Activated naive CD8-positive, alpha-beta T cell treated with anti-CD3 and anti-CD28 coated beads, Interleukin-2, amount 50 U/mL, for 24 hours (primary cell): ENCODE measurements at regions not wholly inside any gene's neighbourhood (a gene's known extent, or its start where the extent isn't known, plus 50 kb on each side); places are given as distances from the start of the nearest gene placed in this dataset.

Experiments used
- ATAC-seq: fragments of 150-1000 bp; cut with Tn5 transposase; one replicate; pipeline ENCODE4 v1.10.0; 2021
- DNase-seq: peaks from one replicate; pipeline ENCODE4 v3.0.0; 2021
- H3K27ac Mint-ChIP-seq: one replicate; pipeline ENCODE4 v1.8.0; 2021; ENCODE audit warnings: mild to moderate bottlenecking, mixed read lengths
- H3K27me3 Mint-ChIP-seq: one replicate; pipeline ENCODE4 v1.8.0; 2021; ENCODE audit warnings: mixed read lengths
- H3K36me3 Mint-ChIP-seq: one replicate; pipeline ENCODE4 v1.8.0; 2021; ENCODE audit warnings: low read depth, mixed read lengths
- H3K4me1 Mint-ChIP-seq: one replicate; pipeline ENCODE4 v1.8.0; 2021; ENCODE audit warnings: mixed read lengths
- H3K4me3 Mint-ChIP-seq: one replicate; pipeline ENCODE4 v1.8.0; 2021; ENCODE audit warnings: mild to moderate bottlenecking, moderate library complexity, mixed read lengths
- H3K9me3 Mint-ChIP-seq: one replicate; pipeline ENCODE4 v1.8.0; 2021; ENCODE audit warnings: mixed read lengths

GRCh38 chr4:22986262-22986661 is 293.5 kb downstream of the GBA3 start:
- H3K36me3 Mint-ChIP-seq, result no peaks in the 10 kb centered on the region
- ATAC-seq (no peak), DNase-seq (no peak)
- H3K9me3 Mint-ChIP-seq, result peaks cover 14% of the 10 kb centered on the region
- no peaks in the 10 kb centered on the region for H3K27me3 Mint-ChIP-seq
- H3K4me3 Mint-ChIP-seq, result no peak overlapping the region
- H3K4me1 Mint-ChIP-seq, result no peaks in the 10 kb centered on the region
- H3K27ac Mint-ChIP-seq, result no peak overlapping the region

- Mint-ChIP-seq H3K27ac (no peak overlapping the region), H3K27me3 (no peaks in the 10 kb centered on the region), H3K36me3 (no peaks in the 10 kb centered on the region), H3K4me3 (no peak overlapping the region), H3K9me3 (peaks cover 14% of the 10 kb centered on the region), H3K4me1 (no peaks in the 10 kb centered on the region)
- ATAC-seq (no peak), DNase-seq (no peak)
Measured at GRCh38 chr4:22984390-22984789, 291.7 kb downstream of the GBA3 start.

- Mint-ChIP-seq H3K4me3 (no peak overlapping the region), H3K4me1 (no peaks in the 10 kb centered on the region), H3K9me3 (peaks cover 11% of the 10 kb centered on the region), H3K36me3 (no peaks in the 10 kb centered on the region), H3K27me3 (no peaks in the 10 kb centered on the region), H3K27ac (no peak overlapping the region)
- DNase-seq (no peak), ATAC-seq (no peak)
Measured at GRCh38 chr4:22978656-22979055, 285.9 kb downstream of the GBA3 start.

GRCh38 chr4:22970665-22971064 is 277.9 kb downstream of the GBA3 start:
- H3K9me3 Mint-ChIP-seq, result peaks cover 5% of the 10 kb centered on the region
- H3K27me3 Mint-ChIP-seq, result no peaks in the 10 kb centered on the region
- ATAC-seq (no peak), DNase-seq (no peak)
- H3K36me3 Mint-ChIP-seq, result no peaks in the 10 kb centered on the region
- H3K4me3 Mint-ChIP-seq, result no peak overlapping the region
- no peak overlapping the region for H3K27ac Mint-ChIP-seq
- no peaks in the 10 kb centered on the region for H3K4me1 Mint-ChIP-seq

- Mint-ChIP-seq H3K36me3 (no peaks in the 10 kb centered on the region), H3K27ac (no peak overlapping the region), H3K9me3 (peaks cover 3% of the 10 kb centered on the region), H3K4me1 (no peaks in the 10 kb centered on the region), H3K27me3 (no peaks in the 10 kb centered on the region), H3K4me3 (no peak overlapping the region)
- no peak for ATAC-seq
- no peak for DNase-seq
Measured at GRCh38 chr4:22969287-22969896, 276.7 kb downstream of the GBA3 start.

GRCh38 chr4:22962295-22962694 is 269.6 kb downstream of the GBA3 start:
- DNase-seq (no peak), ATAC-seq (no peak)
- no peaks in the 10 kb centered on the region for H3K36me3 Mint-ChIP-seq
- H3K4me3 Mint-ChIP-seq, result no peak overlapping the region
- H3K27me3 Mint-ChIP-seq, result no peaks in the 10 kb centered on the region
- H3K27ac Mint-ChIP-seq, result no peak overlapping the region
- H3K4me1 Mint-ChIP-seq, result no peaks in the 10 kb centered on the region
- peaks cover 20% of the 10 kb centered on the region for H3K9me3 Mint-ChIP-seq

- Mint-ChIP-seq H3K4me3 (no peak overlapping the region), H3K27ac (no peak overlapping the region), H3K9me3 (peaks cover 18% of the 10 kb centered on the region), H3K4me1 (no peaks in the 10 kb centered on the region), H3K27me3 (no peaks in the 10 kb centered on the region), H3K36me3 (no peaks in the 10 kb centered on the region)
- ATAC-seq, result no peak
- no peak for DNase-seq
Measured at GRCh38 chr4:22959483-22959882, 266.7 kb downstream of the GBA3 start.

- Mint-ChIP-seq H3K4me3 (no peak overlapping the region), H3K4me1 (no peaks in the 10 kb centered on the region), H3K27me3 (peaks cover 3% of the 10 kb centered on the region), H3K9me3 (peaks cover 12% of the 10 kb centered on the region), H3K27ac (no peak overlapping the region), H3K36me3 (no peaks in the 10 kb centered on the region)
- ATAC-seq (no peak), DNase-seq (no peak)
Measured at GRCh38 chr4:22957774-22958309, 265.1 kb downstream of the GBA3 start.

GRCh38 chr4:22949161-22949855 is 256.6 kb downstream of the GBA3 start:
- ATAC-seq (no peak), DNase-seq (no peak)
- peaks cover 4% of the 10 kb centered on the region for H3K9me3 Mint-ChIP-seq
- H3K4me1 Mint-ChIP-seq, result no peaks in the 10 kb centered on the region
- no peaks in the 10 kb centered on the region for H3K36me3 Mint-ChIP-seq
- H3K4me3 Mint-ChIP-seq, result no peak overlapping the region
- peaks cover 3% of the 10 kb centered on the region for H3K27me3 Mint-ChIP-seq
- no peak overlapping the region for H3K27ac Mint-ChIP-seq

GRCh38 chr4:22947851-22948250 is 255.1 kb downstream of the GBA3 start:
- Mint-ChIP-seq H3K4me3 (no peak overlapping the region), H3K9me3 (peaks cover 4% of the 10 kb centered on the region), H3K36me3 (no peaks in the 10 kb centered on the region), H3K27ac (no peak overlapping the region), H3K4me1 (no peaks in the 10 kb centered on the region), H3K27me3 (no peaks in the 10 kb centered on the region)
- no peak for ATAC-seq
- no peak for DNase-seq

GRCh38 chr4:22942920-22943559 is 250.3 kb downstream of the GBA3 start:
- no peaks in the 10 kb centered on the region for H3K27me3 Mint-ChIP-seq
- no peak overlapping the region for H3K4me3 Mint-ChIP-seq
- no peaks in the 10 kb centered on the region for H3K4me1 Mint-ChIP-seq
- H3K27ac Mint-ChIP-seq, result no peak overlapping the region
- ATAC-seq, result no peak
- DNase-seq, result no peak
- peaks cover 4% of the 10 kb centered on the region for H3K9me3 Mint-ChIP-seq
- H3K36me3 Mint-ChIP-seq, result no peaks in the 10 kb centered on the region

- Mint-ChIP-seq H3K4me1 (no peaks in the 10 kb centered on the region), H3K4me3 (no peak overlapping the region), H3K27me3 (no peaks in the 10 kb centered on the region), H3K9me3 (peaks cover 4% of the 10 kb centered on the region), H3K36me3 (no peaks in the 10 kb centered on the region), H3K27ac (no peak overlapping the region)
- DNase-seq (no peak), ATAC-seq (no peak)
Measured at GRCh38 chr4:22941688-22942375, 249.1 kb downstream of the GBA3 start.

GRCh38 chr4:22932326-22932725 is 239.6 kb downstream of the GBA3 start:
- H3K9me3 Mint-ChIP-seq, result peaks cover 7% of the 10 kb centered on the region
- no peaks in the 10 kb centered on the region for H3K4me1 Mint-ChIP-seq
- no peak overlapping the region for H3K27ac Mint-ChIP-seq

GRCh38 chr4:22922426-22922825 is 229.7 kb downstream of the GBA3 start:
- H3K4me1 Mint-ChIP-seq, result no peaks in the 10 kb centered on the region
- no peaks in the 10 kb centered on the region for H3K27me3 Mint-ChIP-seq
- H3K36me3 Mint-ChIP-seq, result no peaks in the 10 kb centered on the region
- no peak overlapping the region for H3K4me3 Mint-ChIP-seq
- ATAC-seq (no peak), DNase-seq (no peak)
- peaks cover 11% of the 10 kb centered on the region for H3K9me3 Mint-ChIP-seq
- no peak overlapping the region for H3K27ac Mint-ChIP-seq

More at GRCh38 chr4:22932326-22932725, 239.6 kb downstream of the GBA3 start:
- Mint-ChIP-seq H3K4me3 (no peak overlapping the region), H3K27me3 (no peaks in the 10 kb centered on the region), H3K36me3 (no peaks in the 10 kb centered on the region)
- ATAC-seq, result no peak
- no peak for DNase-seq
